H9 (cell line): ENCODE measurements at regions not wholly inside any gene's neighbourhood (a gene's known extent, or its start where the extent isn't known, plus 50 kb on each side); places are given as distances from the start of the nearest gene placed in this dataset.

Source experiments
- DNase-seq: peaks from one replicate; pipeline ENCODE4 v3.0.0-alpha.2; 2017
- H2AFZ ChIP-seq: one replicate; pipeline ENCODE4 v1.6.1; 2013; ENCODE audit warnings: mild to moderate bottlenecking, low read length, control low read depth, moderate library complexity
- H2AK5ac ChIP-seq: 2 replicates; pipeline ENCODE4 v1.6.1; 2013; ENCODE audit warnings: low read length, control low read depth, mixed read lengths; ENCODE audit not compliant: insufficient read length
- H2BK120ac ChIP-seq: one replicate; pipeline ENCODE4 v1.6.1; 2013; ENCODE audit warnings: low read depth, mild to moderate bottlenecking, low read length, control low read depth, inconsistent platforms; ENCODE audit not compliant: poor library complexity, severe bottlenecking
- H2BK12ac ChIP-seq: 2 replicates; pipeline ENCODE4 v1.6.1; 2013; ENCODE audit warnings: low read length, control low read depth, mixed read lengths, low read depth; ENCODE audit not compliant: insufficient read length
- H2BK15ac ChIP-seq: 2 replicates; pipeline ENCODE4 v1.6.1; 2013; ENCODE audit warnings: low read depth, low read length, control low read depth
- H2BK20ac ChIP-seq: one replicate; pipeline ENCODE4 v1.6.1; 2013; ENCODE audit warnings: low read depth, mild to moderate bottlenecking, low read length, control low read depth, inconsistent platforms; ENCODE audit not compliant: poor library complexity, severe bottlenecking
- H2BK5ac ChIP-seq: 2 replicates; pipeline ENCODE4 v1.6.1; 2013; ENCODE audit warnings: low read length, control low read depth, mixed read lengths; ENCODE audit not compliant: insufficient read length
- H3K14ac ChIP-seq: 2 replicates; pipeline ENCODE4 v1.6.1; 2013; ENCODE audit warnings: low read length, control low read depth; ENCODE audit not compliant: insufficient read depth
- H3K18ac ChIP-seq: 2 replicates; pipeline ENCODE4 v1.6.1; 2013; ENCODE audit warnings: low read depth, mild to moderate bottlenecking, mixed read lengths, low read length, control low read depth; ENCODE audit not compliant: insufficient read length
- H3K23ac ChIP-seq: 2 replicates; pipeline ENCODE4 v1.6.1; 2013; ENCODE audit warnings: low read length, control low read depth, mixed read lengths, low read depth; ENCODE audit not compliant: insufficient read length
- H3K23me2 ChIP-seq: 2 replicates; pipeline ENCODE4 v1.6.1; 2013; ENCODE audit warnings: low read depth, mild to moderate bottlenecking, mixed read lengths, low read length, control low read depth; ENCODE audit not compliant: insufficient read length, poor library complexity, severe bottlenecking
- H3K27ac ChIP-seq: 2 replicates; pipeline ENCODE4 v1.5.1; 2013; ENCODE audit warnings: low read length, control low read depth, mixed read lengths, low read depth; ENCODE audit not compliant: insufficient read length
- H3K27me3 ChIP-seq: 2 replicates; pipeline ENCODE4 v1.6.1; 2013; ENCODE audit warnings: low read length, control low read depth, inconsistent platforms; ENCODE audit not compliant: insufficient read depth
- H3K4ac ChIP-seq: 2 replicates; pipeline ENCODE4 v1.6.1; 2013; ENCODE audit warnings: low read depth, mild to moderate bottlenecking, control low read depth, inconsistent platforms, low read length, moderate library complexity
- H3K4me1 ChIP-seq: 2 replicates; pipeline ENCODE4 v1.6.1; 2013; ENCODE audit warnings: low read length, control low read depth, inconsistent platforms; ENCODE audit not compliant: insufficient read depth
- H3K4me2 ChIP-seq: 2 replicates; pipeline ENCODE4 v1.6.1; 2013; ENCODE audit warnings: low read length, control low read depth, mixed read lengths; ENCODE audit not compliant: insufficient read length, insufficient read depth
- H3K56ac ChIP-seq: 2 replicates; pipeline ENCODE4 v1.6.1; 2013; ENCODE audit warnings: low read depth, mild to moderate bottlenecking, mixed read lengths, low read length, control low read depth; ENCODE audit not compliant: insufficient read length
- H3K79me1 ChIP-seq: 2 replicates; pipeline ENCODE4 v1.6.1; 2013; ENCODE audit warnings: low read depth, mild to moderate bottlenecking, moderate library complexity, low read length, control low read depth, inconsistent platforms; ENCODE audit not compliant: insufficient read depth, poor library complexity, severe bottlenecking
- H3K79me2 ChIP-seq: 2 replicates; pipeline ENCODE4 v1.6.1; 2013; ENCODE audit warnings: low read length, control low read depth, inconsistent platforms; ENCODE audit not compliant: insufficient read depth
- H3K9ac ChIP-seq: 2 replicates; pipeline ENCODE4 v1.6.1; 2013; ENCODE audit warnings: low read length, control low read depth, mixed read lengths; ENCODE audit not compliant: insufficient read length; ENCODE audit errors: extremely low read depth
- H3K9me3 ChIP-seq: one replicate; pipeline ENCODE4 v1.6.1; 2013; ENCODE audit warnings: low read depth, low read length, inconsistent platforms; ENCODE audit not compliant: control insufficient read depth
- H3T11ph ChIP-seq: one replicate; pipeline ENCODE4 v1.6.1; 2013; ENCODE audit warnings: mild to moderate bottlenecking, low read length, control low read depth, inconsistent platforms
- H4K20me1 ChIP-seq: one replicate; pipeline ENCODE4 v1.6.1; 2013; ENCODE audit not compliant: control insufficient read depth, insufficient read length, insufficient read depth
- H4K5ac ChIP-seq: 2 replicates; pipeline ENCODE4 v1.6.1; 2013; ENCODE audit warnings: low read depth, mild to moderate bottlenecking, mixed read lengths, low read length, control low read depth; ENCODE audit not compliant: insufficient read length
- H4K8ac ChIP-seq: replicated peaks from 2 replicates; pipeline ENCODE4 v1.6.1; 2013; ENCODE audit warnings: low read length, control low read depth, mixed read lengths, low read depth; ENCODE audit not compliant: insufficient read length
- H4K91ac ChIP-seq: 2 replicates; pipeline ENCODE4 v1.6.1; 2013; ENCODE audit warnings: low read depth, mild to moderate bottlenecking, moderate library complexity, mixed read lengths, low read length, control low read depth; ENCODE audit not compliant: insufficient read length
- H3K27ac Mint-ChIP-seq, 3 experiments: 2 replicates in 2 of 3; 3 replicates in 1 of 3; pipeline ENCODE4 v1.8.0; 2020 to 2021; ENCODE audit warnings: mixed read lengths in 3 of 3, mild to moderate bottlenecking in 1 of 3, moderate library complexity in 1 of 3
- H3K27me3 Mint-ChIP-seq: 2 replicates; pipeline ENCODE4 v1.8.0; 2021; ENCODE audit warnings: low read depth, mild to moderate bottlenecking, moderate library complexity, mixed read lengths
- H3K36me3 Mint-ChIP-seq, 3 experiments: 2 replicates in 2 of 3; 3 replicates in 1 of 3; pipeline ENCODE4 v1.8.0; 2020 to 2021; ENCODE audit warnings: low read depth in 3 of 3, mixed read lengths in 3 of 3; ENCODE audit not compliant: insufficient read depth in 1 of 3
- H3K4me1 Mint-ChIP-seq, 2 experiments: 2 replicates each; pipeline ENCODE4 v1.8.0; 2020; ENCODE audit warnings: mixed read lengths in 2 of 2
- H3K4me3 Mint-ChIP-seq, 2 experiments: 2 replicates in 1 of 2; 3 replicates in 1 of 2; pipeline ENCODE4 v1.8.0; 2020 to 2021; ENCODE audit warnings: mild to moderate bottlenecking in 2 of 2, mixed read lengths in 2 of 2, moderate library complexity in 1 of 2
- H3K9me3 Mint-ChIP-seq, 2 experiments: 2 replicates in 1 of 2; 3 replicates in 1 of 2; pipeline ENCODE4 v1.8.0; 2020; ENCODE audit warnings: mild to moderate bottlenecking in 2 of 2, mixed read lengths in 2 of 2, moderate library complexity in 1 of 2
- CTCF ChIP-seq: fragments of 200-600 bp; sonication (generic); conservative IDR thresholded peaks from 3 replicates; pipeline ENCODE4 v1.8.0; 2021; ENCODE audit warnings: antibody characterized with exemption, mild to moderate bottlenecking
- WGBS: extraction: QIAGEN DNeasy Blood & Tissue Kit; methylation state at CpG from one replicate; pipeline ENCODE4 v1.1.7; 2013; ENCODE audit warnings: missing lambda C conversion rate, low lambda C conversion rate, mixed read lengths; ENCODE audit not compliant: insufficient read length; ENCODE audit errors: extremely low coverage; 5-methylcytosine and 5-hydroxymethylcytosine counted together

- H4K8ac ChIP-seq, result no peak overlapping the region
- no peak overlapping the region for H3K23ac ChIP-seq
- H3K27ac ChIP-seq, result no peak overlapping the region
- H3K23me2 ChIP-seq, result peaks cover 5% of the 10 kb centered on the region
- H3K4me1 Mint-ChIP-seq, result peaks cover 40% of the 10 kb centered on the region in 2 experiments
- H4K91ac ChIP-seq, result no peak overlapping the region
- peaks cover 3% of the 10 kb centered on the region; the same call in 1 of the 2 replicates for H3K79me2 ChIP-seq
- no peaks in the 10 kb centered on the region for H3K27me3 ChIP-seq
- H3K4ac ChIP-seq, result no peak overlapping the region
- no peak overlapping the region for H3K56ac ChIP-seq
- H3K4me1 ChIP-seq, result peaks cover 6% of the 10 kb centered on the region
- no peak for TF ChIP-seq CTCF
- no peak overlapping the region for H3K9ac ChIP-seq
- H3K18ac ChIP-seq, result no peak overlapping the region
- no peak overlapping the region for H2BK15ac ChIP-seq
- peaks cover 4 to 12% of the 10 kb centered on the region in 2 experiments for H3K9me3 Mint-ChIP-seq
- no peak overlapping the region for H3K14ac ChIP-seq
- H4K20me1 ChIP-seq, result no peaks in the 10 kb centered on the region
- DNase-seq, result no peak
- no peak overlapping the region for H2BK5ac ChIP-seq
- no CpG with 5 or more reads among the region's 4 CpGs for WGBS
- H3K36me3 Mint-ChIP-seq, result peaks cover 15 to 38% (median 22%) of the 10 kb centered on the region in 3 experiments
- no peak overlapping the region for H3K4me2 ChIP-seq
- peak overlapping the region in 1 of 3 experiments; percentile 12; a peak in 2 of 7 replicates for H3K27ac Mint-ChIP-seq
- no peaks in the 10 kb centered on the region for H3K9me3 ChIP-seq
- no peak overlapping the region for H2BK12ac ChIP-seq
- H2BK120ac ChIP-seq, result no peak overlapping the region
- H3K79me1 ChIP-seq, result no peaks in the 10 kb centered on the region
- no peak overlapping the region for H2AK5ac ChIP-seq
- H3K4me3 Mint-ChIP-seq, result no peak overlapping the region
- no peak overlapping the region for H3T11ph ChIP-seq
- no peaks in the 10 kb centered on the region for H3K27me3 Mint-ChIP-seq
- H2BK20ac ChIP-seq, result no peak overlapping the region
- no peak overlapping the region for H2AFZ ChIP-seq
- H4K5ac ChIP-seq, result no peak overlapping the region
These were observed 965.4 kb upstream of the GRIA3 start for GRCh38 chrX:122218666-122219065.
